ENCODE measurements at regions not wholly inside any gene's neighbourhood (a gene's known extent, or its start where the extent isn't known, plus 50 kb on each side); places are given as distances from the start of the nearest gene placed in this dataset.

GRCh38 chr9:788777-789176 is 52.7 kb upstream of the DMRT1 start:
- H3K27ac ChIP-seq: no peak overlapping the region
- no peaks in the 10 kb centered on the region for H3K27me3 ChIP-seq
- no peaks in the 10 kb centered on the region for H3K4me1 ChIP-seq
- in situ Hi-C loops (cut with MboI; ENCODE audit: low sequenced_read_pairs in 4 of 4) (loop anchor here in 1 of 4 donors (25.0 kb wide), 2 partner anchors 99 to 224 kb away; no protein-coding TSS in a partner anchor), intact Hi-C loops (cut with DNase I; ENCODE audit: low total_unique reads) (no loop called here)
- TF ChIP-seq POLR2A (IDR thresholded peaks at IDR 0.05) (no peak), CTCF (IDR thresholded peaks at IDR 0.05 in 4 of 5, conservative IDR thresholded peaks at IDR 0.05 in 1 of 5) (no peak)
- ATAC-seq: no peak
- DNase-seq: no peak
- no peaks in the 10 kb centered on the region for H3K9me3 ChIP-seq
- no peak overlapping the region for H3K4me3 ChIP-seq
- H3K36me3 ChIP-seq: no peaks in the 10 kb centered on the region
